ENCODE measurements at regions not wholly inside any gene's neighbourhood (a gene's known extent, or its start where the extent isn't known, plus 50 kb on each side); places are given as distances from the start of the nearest gene placed in this dataset.

- ChIA-PET POLR2A (no interaction called here), CTCF (no interaction called here)
- no peaks in the 10 kb centered on the region for H3K9me3 ChIP-seq
- DNase-seq (ENCODE audit: low read depth in 1 of 2, low spot score in 1 of 2) (no peak), FAIRE-seq (no peak), ATAC-seq (no peak)
- TF ChIP-seq EHF (CRISPR knock-in tag; IDR thresholded peaks at IDR 0.05) (no peak), NPAS2 (CRISPR knock-in tag; IDR thresholded peaks at IDR 0.05; ENCODE audit: borderline replicate concordance) (no peak), CHD4 (IDR thresholded peaks at IDR 0.05; ENCODE audit: borderline replicate concordance) (no peak), RCOR1 (IDR thresholded peaks at IDR 0.05; ENCODE audit: low read depth, low read length) (no peak), HOXA7 (CRISPR knock-in tag; IDR thresholded peaks at IDR 0.05) (no peak), TP53 (CRISPR knock-in tag; IDR thresholded peaks at IDR 0.05) (no peak)
- H3K4me3 ChIP-seq: no peak overlapping the region
- H3K4me2 ChIP-seq: no peak overlapping the region
- no peak overlapping the region for H3K27ac ChIP-seq
- no peaks in the 10 kb centered on the region for H3K4me1 ChIP-seq
- 39% methylated on average over 5 of the region's 5 CpGs for WGBS (ENCODE audit: missing lambda C conversion rate)
Measured at GRCh38 chr14:43528321-43528720, 978.8 kb downstream of the FSCB start.

- POLR2A ChIA-PET: no interaction called here
- no peak overlapping the region for H3K27ac ChIP-seq
- CTCF ChIA-PET: no interaction called here
- TF ChIP-seq FOXS1 (CRISPR knock-in tag; IDR thresholded peaks at IDR 0.05) (no peak), NPAS2 (CRISPR knock-in tag; IDR thresholded peaks at IDR 0.05; ENCODE audit: borderline replicate concordance) (no peak), EP300 (IDR thresholded peaks at IDR 0.05) (no peak), RFX5 (IDR thresholded peaks at IDR 0.05) (no peak), MYC (IDR thresholded peaks at IDR 0.05; ENCODE audit: borderline replicate concordance, low read length) (no peak), HOXB5 (CRISPR knock-in tag; IDR thresholded peaks at IDR 0.05) (no peak), ATOH8 (CRISPR knock-in tag; IDR thresholded peaks at IDR 0.05; ENCODE audit: low read depth) (no peak)
- ATAC-seq (no peak), FAIRE-seq (no peak), DNase-seq (ENCODE audit: low read depth in 1 of 2, low spot score in 1 of 2) (no peak)
- no peak overlapping the region for H3K4me2 ChIP-seq
- no peak overlapping the region for H3K4me3 ChIP-seq
- H3K4me1 ChIP-seq: no peaks in the 10 kb centered on the region
- WGBS (ENCODE audit: missing lambda C conversion rate): 18% methylated on average over 1 of the region's 1 CpG
- no peaks in the 10 kb centered on the region for H3K9me3 ChIP-seq
Measured at GRCh38 chr14:43525658-43526057, 981.4 kb downstream of the FSCB start.

- H3K9me3 ChIP-seq: no peaks in the 10 kb centered on the region
- WGBS (ENCODE audit: missing lambda C conversion rate): 59% methylated on average over 4 of the region's 4 CpGs
- FAIRE-seq (no peak), ATAC-seq (no peak), DNase-seq (ENCODE audit: low read depth in 1 of 2, low spot score in 1 of 2) (no peak)
- H3K4me2 ChIP-seq: no peak overlapping the region
- ChIA-PET CTCF (no interaction called here), POLR2A (no interaction called here)
- no peak overlapping the region for H3K27ac ChIP-seq
- no peak for TF ChIP-seq JUNB (IDR thresholded peaks at IDR 0.05)
- TF ChIP-seq RNF2 (IDR thresholded peaks at IDR 0.05; ENCODE audit: borderline replicate concordance, low read depth): no peak
- no peak for TF ChIP-seq FOXS1 (CRISPR knock-in tag; IDR thresholded peaks at IDR 0.05)
- no peak for TF ChIP-seq FOSL2 (IDR thresholded peaks at IDR 0.05)
- no peak for TF ChIP-seq FOSL2 (CRISPR knock-in tag; IDR thresholded peaks at IDR 0.05)
- no peak for TF ChIP-seq HOXB13 (CRISPR knock-in tag; IDR thresholded peaks at IDR 0.05; ENCODE audit: low read depth)
- TF ChIP-seq HOXA7 (CRISPR knock-in tag; IDR thresholded peaks at IDR 0.05): no peak
- no peak for TF ChIP-seq EP300 (IDR thresholded peaks at IDR 0.05)
- no peaks in the 10 kb centered on the region for H3K4me1 ChIP-seq
- H3K4me3 ChIP-seq: no peak overlapping the region
Measured at GRCh38 chr14:43522901-43523300, 984.2 kb downstream of the FSCB start.

- Histone ChIP-seq H3K4me2 (no peak overlapping the region), H3K27ac (no peak overlapping the region), H3K4me3 (no peak overlapping the region), H3K9me3 (no peaks in the 10 kb centered on the region), H3K4me1 (no peaks in the 10 kb centered on the region)
- CTCF ChIA-PET: no interaction called here
- DNase-seq (ENCODE audit: low read depth in 1 of 2, low spot score in 1 of 2) (no peak), ATAC-seq (no peak), FAIRE-seq (no peak)
- POLR2A ChIA-PET: no interaction called here
- 65% methylated on average over 4 of the region's 4 CpGs for WGBS (ENCODE audit: missing lambda C conversion rate)
- TF ChIP-seq REST (IDR thresholded peaks at IDR 0.05) (no peak), MAZ (IDR thresholded peaks at IDR 0.05; ENCODE audit: borderline replicate concordance, low read depth, low read length) (no peak), CHD4 (IDR thresholded peaks at IDR 0.05; ENCODE audit: borderline replicate concordance) (no peak), NPAS2 (CRISPR knock-in tag; IDR thresholded peaks at IDR 0.05; ENCODE audit: borderline replicate concordance) (no peak), FOSL2 (IDR thresholded peaks at IDR 0.05) (no peak), FOSL2 (CRISPR knock-in tag; IDR thresholded peaks at IDR 0.05) (no peak), NR3C1 (IDR thresholded peaks at IDR 0.05) (no peak), RNF2 (IDR thresholded peaks at IDR 0.05; ENCODE audit: borderline replicate concordance, low read depth) (no peak), NFE2L2 (conservative IDR thresholded peaks at IDR 0.05; ENCODE audit: low read length) (no peak), HEYL (CRISPR knock-in tag; IDR thresholded peaks at IDR 0.05) (no peak), KDM5A (IDR thresholded peaks at IDR 0.05) (no peak), CTCF (IDR thresholded peaks at IDR 0.05) (no peak), EHF (CRISPR knock-in tag; IDR thresholded peaks at IDR 0.05) (no peak), MAFK (IDR thresholded peaks at IDR 0.05; ENCODE audit: partially characterized antibody) (no peak)
Measured at GRCh38 chr14:43522191-43522590, 984.9 kb downstream of the FSCB start.
